Nephron (organoid): ENCODE measurements at regions not wholly inside any gene's neighbourhood (a gene's known extent, or its start where the extent isn't known, plus 50 kb on each side); places are given as distances from the start of the nearest gene placed in this dataset.
A peak's percentile ranks its signal among the peaks of the same experiment; 100 is the strongest.

Experiments
- H3K27ac Mint-ChIP-seq, 3 experiments: 2 replicates each; pipeline ENCODE4 v1.8.0; 2020; ENCODE audit warnings: mixed read lengths in 3 of 3, mild to moderate bottlenecking in 2 of 3, moderate library complexity in 1 of 3
- H3K27me3 Mint-ChIP-seq: 2 replicates; pipeline ENCODE4 v1.8.0; 2021; ENCODE audit warnings: low read depth, mild to moderate bottlenecking, moderate library complexity, mixed read lengths
- H3K36me3 Mint-ChIP-seq: 2 replicates; pipeline ENCODE4 v1.8.0; 2020; ENCODE audit warnings: low read depth, mixed read lengths
- H3K4me1 Mint-ChIP-seq: 2 replicates; pipeline ENCODE4 v1.8.0; 2020; ENCODE audit warnings: mixed read lengths
- H3K4me3 Mint-ChIP-seq, 3 experiments: 2 replicates each; pipeline ENCODE4 v1.8.0; 2020; ENCODE audit warnings: mild to moderate bottlenecking in 3 of 3, mixed read lengths in 3 of 3, moderate library complexity in 2 of 3
- H3K9me3 Mint-ChIP-seq: 2 replicates; pipeline ENCODE4 v1.8.0; 2020; ENCODE audit warnings: mixed read lengths
- CTCF ChIP-seq, 3 experiments: fragments of 200-600 bp; sonication (generic); IDR thresholded peaks; one replicate each; pipeline ENCODE4 v1.5.0; 2021; ENCODE audit warnings: antibody characterized with exemption in 3 of 3; ENCODE audit not compliant: unreplicated experiment in 3 of 3

GRCh38 chr20:39213476-39214145 lies 251.5 kb downstream of the DHX35 start:
- Mint-ChIP-seq H3K4me3 (no peak overlapping the region), H3K9me3 (no peaks in the 10 kb centered on the region), H3K4me1 (peaks cover 9% of the 10 kb centered on the region), H3K36me3 (no peaks in the 10 kb centered on the region), H3K27me3 (peaks cover 16% of the 10 kb centered on the region), H3K27ac (no peak overlapping the region)
- TF ChIP-seq CTCF (IDR thresholded peaks at IDR 0.05; ENCODE audit: unreplicated experiment in 3 of 3), result no peak

- no peak overlapping the region for H3K4me3 Mint-ChIP-seq
- H3K27me3 Mint-ChIP-seq, result peaks cover 16% of the 10 kb centered on the region
- TF ChIP-seq CTCF (IDR thresholded peaks at IDR 0.05; ENCODE audit: unreplicated experiment in 3 of 3), result no peak
- no peaks in the 10 kb centered on the region for H3K36me3 Mint-ChIP-seq
- no peak overlapping the region for H3K27ac Mint-ChIP-seq
- peaks cover 9% of the 10 kb centered on the region for H3K4me1 Mint-ChIP-seq
- no peaks in the 10 kb centered on the region for H3K9me3 Mint-ChIP-seq
These were observed 249.1 kb downstream of the DHX35 start for GRCh38 chr20:39211060-39211748.

GRCh38 chr20:39210341-39211036 lies 248.3 kb downstream of the DHX35 start:
- H3K4me3 Mint-ChIP-seq, result no peak overlapping the region
- H3K27me3 Mint-ChIP-seq, result peaks cover 16% of the 10 kb centered on the region
- TF ChIP-seq CTCF (IDR thresholded peaks at IDR 0.05; ENCODE audit: unreplicated experiment in 3 of 3), result no peak
- no peaks in the 10 kb centered on the region for H3K36me3 Mint-ChIP-seq
- H3K4me1 Mint-ChIP-seq, result peaks cover 9% of the 10 kb centered on the region
- H3K9me3 Mint-ChIP-seq, result no peaks in the 10 kb centered on the region
- peak overlapping the region in 1 of 3 experiments; percentile 21 for H3K27ac Mint-ChIP-seq

GRCh38 chr20:39206899-39207564 lies 244.9 kb downstream of the DHX35 start:
- Mint-ChIP-seq H3K36me3 (no peaks in the 10 kb centered on the region), H3K27ac (no peak overlapping the region), H3K4me3 (no peak overlapping the region), H3K4me1 (peaks cover 9% of the 10 kb centered on the region), H3K9me3 (peaks cover 7% of the 10 kb centered on the region), H3K27me3 (peaks cover 11% of the 10 kb centered on the region)
- TF ChIP-seq CTCF (IDR thresholded peaks at IDR 0.05; ENCODE audit: unreplicated experiment in 3 of 3), result no peak

GRCh38 chr20:39195582-39196021 lies 233.5 kb downstream of the DHX35 start:
- Mint-ChIP-seq H3K4me3 (no peak overlapping the region), H3K4me1 (no peaks in the 10 kb centered on the region), H3K27ac (no peak overlapping the region), H3K36me3 (no peaks in the 10 kb centered on the region), H3K27me3 (peaks cover 12% of the 10 kb centered on the region), H3K9me3 (peaks cover 5% of the 10 kb centered on the region)
- no peak for TF ChIP-seq CTCF (IDR thresholded peaks at IDR 0.05; ENCODE audit: unreplicated experiment in 3 of 3)
